ENCODE measurements at regions not wholly inside any gene's neighbourhood (a gene's known extent, or its start where the extent isn't known, plus 50 kb on each side); places are given as distances from the start of the nearest gene placed in this dataset.

DNA sequence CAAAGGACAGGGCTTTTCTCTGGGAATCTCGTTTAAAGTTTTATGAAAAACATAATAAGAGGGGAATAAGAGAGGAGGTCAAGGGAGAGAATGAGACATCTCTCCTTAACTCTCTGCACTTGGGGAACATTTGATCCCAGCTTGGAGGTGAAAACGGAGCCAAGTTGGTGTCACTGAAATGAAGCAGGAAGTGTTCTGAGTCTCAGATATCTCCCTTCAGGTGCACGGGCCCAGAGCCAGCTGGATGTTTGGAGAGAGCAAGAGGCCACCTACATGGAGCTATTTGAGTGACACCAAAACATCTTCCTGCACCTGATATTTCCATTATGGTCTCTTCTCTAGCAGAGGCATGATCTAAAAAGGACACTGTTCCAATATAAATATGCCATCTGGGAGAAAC, 85.7 kb downstream of the BLID start:
- ChIA-PET CTCF (no interaction called here), POLR2A (no interaction called here)

DNA sequence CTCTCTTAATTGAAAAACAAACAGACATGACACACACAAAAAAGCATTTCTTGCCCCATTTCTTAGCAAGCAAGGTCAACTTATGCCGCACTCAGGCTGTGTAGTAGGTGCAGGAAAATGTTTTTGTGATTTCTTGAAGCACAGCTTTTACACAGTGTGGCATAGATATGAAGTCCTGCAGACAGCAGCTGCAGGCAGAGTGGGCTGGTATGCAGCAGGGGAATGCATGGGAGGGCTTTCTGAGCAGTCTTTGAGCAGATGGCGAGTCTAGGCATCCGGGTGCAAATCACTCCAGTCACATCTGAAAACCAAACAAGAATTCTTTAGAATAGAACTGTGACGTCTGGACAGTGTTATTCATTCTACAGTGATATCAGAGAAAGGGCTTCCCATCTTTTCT, 87.5 kb downstream of the BLID start:
- H3K36me3 ChIP-seq (ENCODE audit: control insufficient read depth, insufficient read depth, low read length): no peaks in the 10 kb centered on the region
- ATAC-seq: no peak
- BruUV-seq (replicated peaks): no TSS peak
- intact Hi-C loops (cut with micrococcal nuclease; ENCODE audit: unreplicated experiment): loop anchor here (10.0 kb wide), 1 partner anchor 374 kb away; no protein-coding TSS in a partner anchor
- H3K27me3 ChIP-seq (ENCODE audit: control insufficient read depth, insufficient read depth, low read length): no peaks in the 10 kb centered on the region
- POLR2A ChIA-PET: interaction anchor here (0.5 kb wide), 1 partner anchor 438 kb away, joined by 3 read pairs; no protein-coding TSS in a partner anchor
- no peaks in the 10 kb centered on the region for H3K9me3 ChIP-seq (ENCODE audit: control insufficient read depth, insufficient read depth, low read depth, low read length)
- no peak overlapping the region for H3K4me3 ChIP-seq (ENCODE audit: low read depth in 2 of 2, low read length in 2 of 2)
- no peaks in the 10 kb centered on the region for H3K4me1 ChIP-seq (ENCODE audit: control insufficient read depth, insufficient read depth, low read length)
- in situ Hi-C loops (cut with HindIII; ENCODE audit: low pct_unique_long_range_greater_than_20kb, low sequenced_read_pairs): no loop called here
- H3K27ac ChIP-seq (ENCODE audit: low read length): no peak overlapping the region
- TF ChIP-seq, protein P1, sequence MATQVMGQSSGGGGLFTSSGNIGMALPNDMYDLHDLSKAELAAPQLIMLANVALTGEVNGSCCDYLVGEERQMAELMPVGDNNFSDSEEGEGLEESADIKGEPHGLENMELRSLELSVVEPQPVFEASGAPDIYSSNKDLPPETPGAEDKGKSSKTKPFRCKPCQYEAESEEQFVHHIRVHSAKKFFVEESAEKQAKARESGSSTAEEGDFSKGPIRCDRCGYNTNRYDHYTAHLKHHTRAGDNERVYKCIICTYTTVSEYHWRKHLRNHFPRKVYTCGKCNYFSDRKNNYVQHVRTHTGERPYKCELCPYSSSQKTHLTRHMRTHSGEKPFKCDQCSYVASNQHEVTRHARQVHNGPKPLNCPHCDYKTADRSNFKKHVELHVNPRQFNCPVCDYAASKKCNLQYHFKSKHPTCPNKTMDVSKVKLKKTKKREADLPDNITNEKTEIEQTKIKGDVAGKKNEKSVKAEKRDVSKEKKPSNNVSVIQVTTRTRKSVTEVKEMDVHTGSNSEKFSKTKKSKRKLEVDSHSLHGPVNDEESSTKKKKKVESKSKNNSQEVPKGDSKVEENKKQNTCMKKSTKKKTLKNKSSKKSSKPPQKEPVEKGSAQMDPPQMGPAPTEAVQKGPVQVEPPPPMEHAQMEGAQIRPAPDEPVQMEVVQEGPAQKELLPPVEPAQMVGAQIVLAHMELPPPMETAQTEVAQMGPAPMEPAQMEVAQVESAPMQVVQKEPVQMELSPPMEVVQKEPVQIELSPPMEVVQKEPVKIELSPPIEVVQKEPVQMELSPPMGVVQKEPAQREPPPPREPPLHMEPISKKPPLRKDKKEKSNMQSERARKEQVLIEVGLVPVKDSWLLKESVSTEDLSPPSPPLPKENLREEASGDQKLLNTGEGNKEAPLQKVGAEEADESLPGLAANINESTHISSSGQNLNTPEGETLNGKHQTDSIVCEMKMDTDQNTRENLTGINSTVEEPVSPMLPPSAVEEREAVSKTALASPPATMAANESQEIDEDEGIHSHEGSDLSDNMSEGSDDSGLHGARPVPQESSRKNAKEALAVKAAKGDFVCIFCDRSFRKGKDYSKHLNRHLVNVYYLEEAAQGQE (IDR thresholded peaks at IDR 0.05; ENCODE audit: insufficient read depth in 1 of 2, low read depth in 2 of 2, low read length in 1 of 2): no peak
- TF ChIP-seq, protein P2, sequence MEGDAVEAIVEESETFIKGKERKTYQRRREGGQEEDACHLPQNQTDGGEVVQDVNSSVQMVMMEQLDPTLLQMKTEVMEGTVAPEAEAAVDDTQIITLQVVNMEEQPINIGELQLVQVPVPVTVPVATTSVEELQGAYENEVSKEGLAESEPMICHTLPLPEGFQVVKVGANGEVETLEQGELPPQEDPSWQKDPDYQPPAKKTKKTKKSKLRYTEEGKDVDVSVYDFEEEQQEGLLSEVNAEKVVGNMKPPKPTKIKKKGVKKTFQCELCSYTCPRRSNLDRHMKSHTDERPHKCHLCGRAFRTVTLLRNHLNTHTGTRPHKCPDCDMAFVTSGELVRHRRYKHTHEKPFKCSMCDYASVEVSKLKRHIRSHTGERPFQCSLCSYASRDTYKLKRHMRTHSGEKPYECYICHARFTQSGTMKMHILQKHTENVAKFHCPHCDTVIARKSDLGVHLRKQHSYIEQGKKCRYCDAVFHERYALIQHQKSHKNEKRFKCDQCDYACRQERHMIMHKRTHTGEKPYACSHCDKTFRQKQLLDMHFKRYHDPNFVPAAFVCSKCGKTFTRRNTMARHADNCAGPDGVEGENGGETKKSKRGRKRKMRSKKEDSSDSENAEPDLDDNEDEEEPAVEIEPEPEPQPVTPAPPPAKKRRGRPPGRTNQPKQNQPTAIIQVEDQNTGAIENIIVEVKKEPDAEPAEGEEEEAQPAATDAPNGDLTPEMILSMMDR (IDR thresholded peaks at IDR 0.05): no peak
- TF ChIP-seq POLR2AphosphoS5 (IDR thresholded peaks at IDR 0.05; ENCODE audit: low read depth, low read length) (no peak), TCF7L2 (IDR thresholded peaks at IDR 0.05; ENCODE audit: low read depth, low read length) (no peak), SIN3A (IDR thresholded peaks at IDR 0.05; ENCODE audit: borderline replicate concordance, insufficient read depth, low read depth, low read length) (no peak)
- CTCF ChIA-PET: no interaction called here
- DNase-seq (ENCODE audit: low read depth, low spot score): no peak

More for the DNA sequence above, 85.7 kb downstream of the BLID start:
- no TSS peak for BruUV-seq (replicated peaks)
- H3K9me3 ChIP-seq (ENCODE audit: control insufficient read depth, insufficient read depth, low read depth, low read length): no peaks in the 10 kb centered on the region
- H3K36me3 ChIP-seq (ENCODE audit: control insufficient read depth, insufficient read depth, low read length): no peaks in the 10 kb centered on the region
- ATAC-seq (no peak), DNase-seq (ENCODE audit: low read depth, low spot score) (no peak)
- intact Hi-C loops (cut with micrococcal nuclease; ENCODE audit: unreplicated experiment) (no loop called here), in situ Hi-C loops (cut with HindIII; ENCODE audit: low pct_unique_long_range_greater_than_20kb, low sequenced_read_pairs) (no loop called here)
- no peaks in the 10 kb centered on the region for H3K4me1 ChIP-seq (ENCODE audit: control insufficient read depth, insufficient read depth, low read length)
- H3K4me3 ChIP-seq (ENCODE audit: low read depth in 2 of 2, low read length in 2 of 2): no peak overlapping the region
- no peaks in the 10 kb centered on the region for H3K27me3 ChIP-seq (ENCODE audit: control insufficient read depth, insufficient read depth, low read length)
- no peak for TF ChIP-seq TCF7L2 (IDR thresholded peaks at IDR 0.05; ENCODE audit: low read depth, low read length)
- TF ChIP-seq POLR2AphosphoS5 (IDR thresholded peaks at IDR 0.05; ENCODE audit: low read depth, low read length): no peak
- TF ChIP-seq, protein P2 (IDR thresholded peaks at IDR 0.05): no peak
- TF ChIP-seq, protein P1 (IDR thresholded peaks at IDR 0.05; ENCODE audit: insufficient read depth in 1 of 2, low read depth in 2 of 2, low read length in 1 of 2): no peak
- TF ChIP-seq SIN3A (IDR thresholded peaks at IDR 0.05; ENCODE audit: borderline replicate concordance, insufficient read depth, low read depth, low read length): no peak
- no peak overlapping the region for H3K27ac ChIP-seq (ENCODE audit: low read length)

Measured in Panc1 (cell line).